Skeletal muscle tissue (tissue), 3 donors: ENCODE measurements at regions not wholly inside any gene's neighbourhood (a gene's known extent, or its start where the extent isn't known, plus 50 kb on each side); places are given as distances from the start of the nearest gene placed in this dataset.

Experiments used
- H3K27ac ChIP-seq: one replicate; pipeline ENCODE4 v1.7.0; 2013; ENCODE audit warnings: mild to moderate bottlenecking, low read depth, low read length, inconsistent platforms
- H3K27me3 ChIP-seq, 3 donors: one replicate each; pipeline ENCODE4 v1.7.0; 2013; ENCODE audit warnings: low read length in 3 of 3; ENCODE audit not compliant: control insufficient read depth in 3 of 3, insufficient read depth in 3 of 3
- H3K36me3 ChIP-seq, 3 donors: one replicate each; pipeline ENCODE4 v1.7.0; 2013; ENCODE audit warnings: low read length in 3 of 3; ENCODE audit not compliant: control insufficient read depth in 3 of 3, insufficient read depth in 3 of 3
- H3K4me1 ChIP-seq, 3 donors: one replicate each; pipeline ENCODE4 v1.7.0; 2013; ENCODE audit warnings: low read length in 3 of 3, mild to moderate bottlenecking in 3 of 3; ENCODE audit not compliant: control insufficient read depth in 3 of 3, insufficient read depth in 3 of 3
- H3K4me3 ChIP-seq, 3 donors: one replicate each; pipeline ENCODE4 v1.7.0; 2013; ENCODE audit warnings: low read length in 3 of 3
- H3K9ac ChIP-seq, 3 donors: one replicate each; pipeline ENCODE4 v1.7.0; 2013; ENCODE audit warnings: low read length in 3 of 3, mild to moderate bottlenecking in 3 of 3, moderate library complexity in 2 of 3, low read depth in 1 of 3
- H3K9me3 ChIP-seq, 3 donors: one replicate each; pipeline ENCODE4 v1.7.0; 2013; ENCODE audit warnings: low read length in 3 of 3; ENCODE audit not compliant: control insufficient read depth in 3 of 3
- donor health status: Osteomylitis.

DNA sequence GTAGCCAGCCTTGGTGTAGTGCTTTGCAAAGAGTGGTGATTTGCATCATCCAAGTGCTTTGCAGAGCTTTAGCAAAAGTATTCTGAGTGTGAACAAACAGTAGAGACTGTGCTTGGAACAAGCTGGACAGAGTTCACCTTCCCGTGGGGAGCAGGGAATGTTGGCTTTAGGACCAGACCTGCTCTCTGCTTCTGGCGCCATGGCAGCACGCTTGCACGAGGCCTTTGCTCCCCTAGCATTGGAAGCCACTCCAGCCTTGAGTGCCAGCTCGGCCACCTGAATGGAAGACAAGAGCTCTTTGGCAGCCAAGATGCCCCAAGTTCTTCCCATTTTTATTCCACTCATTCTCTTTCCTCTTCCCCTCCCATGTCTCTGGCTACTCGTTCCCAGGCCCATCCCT, 250.8 kb upstream of the OSR1 start:
- Histone ChIP-seq H3K9me3 (no peaks in the 10 kb centered on the region), H3K27me3 (no peaks in the 10 kb centered on the region)

DNA sequence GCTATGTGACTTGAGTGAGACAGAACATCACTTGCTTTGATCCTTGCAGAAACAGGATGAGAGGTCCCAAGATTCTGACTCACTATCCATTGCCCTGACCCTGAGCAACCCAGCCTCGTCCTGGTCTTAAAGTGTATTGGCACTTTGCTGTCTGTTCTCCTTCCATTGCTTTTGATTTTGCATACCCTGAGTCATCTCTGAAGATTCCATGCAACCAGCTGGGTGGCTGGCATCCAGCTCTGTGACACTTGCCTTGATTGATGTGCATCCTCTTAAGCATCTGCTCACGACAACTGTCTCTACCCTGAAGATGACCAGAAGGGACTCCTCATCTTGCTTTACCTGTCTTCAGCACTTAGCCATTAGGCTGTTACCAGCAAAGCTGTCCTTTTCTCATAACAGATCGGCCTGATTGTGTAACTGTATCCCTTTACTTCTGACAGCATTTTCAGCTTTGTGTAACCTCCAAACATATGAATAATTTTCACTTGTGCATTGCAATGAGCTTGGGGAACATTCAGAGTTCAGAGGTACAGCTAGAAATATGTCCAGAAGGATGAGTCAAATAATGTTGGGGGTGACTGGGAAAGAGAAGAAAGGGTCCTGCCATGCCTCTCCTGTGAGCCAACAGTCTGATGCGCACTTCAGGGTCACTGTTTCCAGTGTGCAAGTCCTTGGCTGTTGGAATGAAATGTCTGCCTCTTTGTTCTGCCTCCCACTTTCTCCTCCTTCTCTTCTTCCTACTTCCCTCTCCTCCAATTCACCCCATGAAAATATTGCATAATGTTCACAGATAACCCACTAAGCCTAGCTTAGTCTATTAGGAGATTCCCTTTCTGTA, 249.7 kb upstream of the OSR1 start:
- no peak overlapping the region for H3K4me3 ChIP-seq
- no peak overlapping the region for H3K27ac ChIP-seq
- H3K27me3 ChIP-seq: no peaks in the 10 kb centered on the region
- H3K36me3 ChIP-seq: no peaks in the 10 kb centered on the region
- peaks cover 0 to 5% (median 0%) of the 10 kb centered on the region in 3 donors for H3K4me1 ChIP-seq
- H3K9me3 ChIP-seq: no peaks in the 10 kb centered on the region
- H3K9ac ChIP-seq: no peak overlapping the region

More for the DNA sequence above, 250.8 kb upstream of the OSR1 start:
- H3K4me3 ChIP-seq: no peak overlapping the region
- peaks cover 0 to 5% (median 0%) of the 10 kb centered on the region in 3 donors for H3K4me1 ChIP-seq
- H3K36me3 ChIP-seq: no peaks in the 10 kb centered on the region
- H3K27ac ChIP-seq: no peak overlapping the region
- no peak overlapping the region for H3K9ac ChIP-seq

DNA sequence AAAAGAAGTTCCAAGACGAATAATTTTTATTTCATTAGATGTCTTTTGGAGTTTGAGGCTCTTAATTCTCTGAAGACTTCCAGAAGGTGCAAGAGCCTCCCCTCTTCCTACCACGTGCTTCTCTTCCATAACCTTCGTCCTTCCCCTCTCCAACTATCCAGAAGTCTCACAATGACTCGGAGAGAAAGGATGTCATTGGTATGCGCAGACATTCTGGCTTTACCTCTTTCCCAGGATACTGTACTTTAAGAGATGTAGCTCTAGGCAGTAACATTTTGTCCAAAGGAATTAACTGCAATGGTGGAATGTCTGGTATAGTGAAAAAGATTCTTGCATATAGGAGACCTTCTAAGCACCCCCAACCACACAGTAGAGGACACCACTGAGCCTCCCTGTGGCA, 249.0 kb upstream of the OSR1 start:
- Histone ChIP-seq H3K9me3 (no peaks in the 10 kb centered on the region), H3K36me3 (no peaks in the 10 kb centered on the region), H3K9ac (no peak overlapping the region), H3K4me1 (peaks cover 0 to 5% (median 0%) of the 10 kb centered on the region in 3 donors), H3K27me3 (no peaks in the 10 kb centered on the region), H3K27ac (no peak overlapping the region), H3K4me3 (no peak overlapping the region)

DNA sequence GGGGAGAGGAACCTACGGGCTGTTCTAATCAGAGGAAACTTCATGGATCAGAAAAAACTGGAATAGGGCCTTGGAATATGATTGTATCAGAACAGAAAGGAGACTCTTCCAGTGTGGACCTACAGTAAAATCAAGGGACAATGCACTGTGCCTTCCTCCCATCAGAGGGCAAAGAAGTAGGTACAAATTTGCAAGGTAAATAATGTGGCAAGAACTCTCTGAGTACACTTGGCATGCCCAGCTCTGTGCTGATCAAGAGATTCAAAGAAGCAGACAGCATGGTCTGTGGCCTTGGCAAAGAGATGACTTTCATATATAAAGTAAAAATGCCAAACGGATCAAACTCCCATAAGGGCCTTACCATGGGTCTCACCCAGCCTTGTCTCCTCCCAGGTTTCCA, 242.6 kb upstream of the OSR1 start:
- no peak overlapping the region for H3K4me3 ChIP-seq
- H3K27me3 ChIP-seq: no peaks in the 10 kb centered on the region
- H3K4me1 ChIP-seq: no peaks in the 10 kb centered on the region
- H3K27ac ChIP-seq: no peak overlapping the region
- H3K36me3 ChIP-seq: no peaks in the 10 kb centered on the region
- H3K9ac ChIP-seq: no peak overlapping the region
- H3K9me3 ChIP-seq: no peaks in the 10 kb centered on the region

DNA sequence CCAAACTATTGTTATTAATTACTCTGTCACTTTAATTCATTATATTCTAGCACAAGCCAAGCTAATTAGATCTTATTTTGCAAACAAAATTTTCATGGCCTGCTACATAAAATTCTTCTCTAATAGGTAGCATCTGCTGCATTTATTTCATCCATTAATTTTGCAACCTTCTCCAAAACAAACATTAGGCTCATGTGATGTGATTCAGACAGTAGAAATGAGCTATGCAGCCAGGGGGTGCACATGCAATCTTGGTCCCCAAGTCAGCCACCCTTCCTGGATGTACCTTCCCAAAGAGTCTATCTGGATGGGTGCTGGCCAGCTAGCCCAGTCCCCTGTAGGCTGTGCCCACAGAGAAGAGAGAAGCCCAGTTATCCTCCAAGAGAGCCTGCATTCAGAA, 242.1 kb upstream of the OSR1 start:
- Histone ChIP-seq H3K4me3 (no peak overlapping the region), H3K27me3 (no peaks in the 10 kb centered on the region), H3K27ac (no peak overlapping the region), H3K9me3 (no peaks in the 10 kb centered on the region), H3K36me3 (no peaks in the 10 kb centered on the region), H3K9ac (no peak overlapping the region), H3K4me1 (no peaks in the 10 kb centered on the region)

DNA sequence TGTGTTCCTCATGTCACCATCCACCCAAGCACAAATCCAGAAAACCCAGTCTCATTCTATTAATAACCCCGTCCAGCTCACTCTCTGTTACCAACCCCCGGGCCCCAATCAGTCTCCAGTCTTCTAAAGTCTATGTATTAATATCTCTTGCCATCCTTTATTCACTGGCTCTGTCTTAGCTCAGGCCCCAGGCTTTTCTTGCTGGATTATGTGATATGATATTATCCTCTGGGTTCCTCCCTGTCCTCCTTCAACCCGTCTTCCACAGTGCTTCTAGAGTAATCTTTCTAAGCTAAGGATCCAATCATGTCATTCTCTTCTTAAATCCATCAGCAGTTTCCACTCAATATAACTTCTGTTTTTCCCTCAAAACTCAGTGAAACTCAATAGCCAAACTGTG, 240.5 kb upstream of the OSR1 start:
- Histone ChIP-seq H3K27ac (no peak overlapping the region), H3K9ac (no peak overlapping the region), H3K4me3 (no peak overlapping the region), H3K27me3 (no peaks in the 10 kb centered on the region), H3K9me3 (no peaks in the 10 kb centered on the region), H3K36me3 (no peaks in the 10 kb centered on the region), H3K4me1 (no peaks in the 10 kb centered on the region)

DNA sequence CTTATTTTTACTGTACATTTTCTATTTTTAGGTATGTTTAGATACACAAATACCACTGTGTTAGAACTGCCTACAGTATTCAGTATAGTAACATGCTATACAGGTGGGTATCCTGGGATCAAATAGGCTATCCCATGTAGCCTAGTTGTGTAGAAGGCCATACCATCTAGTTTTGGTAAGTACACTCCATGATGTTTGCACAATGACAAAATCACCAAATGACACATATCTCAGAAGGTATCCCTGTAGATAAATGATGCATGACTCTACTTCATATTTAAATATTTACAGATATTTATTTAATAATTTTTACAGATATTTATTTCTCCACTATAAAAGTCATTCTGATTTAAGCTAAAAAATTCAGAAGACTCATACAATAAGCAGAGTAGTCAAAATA, 233.8 kb upstream of the OSR1 start:
- H3K27me3 ChIP-seq: no peaks in the 10 kb centered on the region
- no peaks in the 10 kb centered on the region for H3K4me1 ChIP-seq
- H3K9me3 ChIP-seq: no peaks in the 10 kb centered on the region
- H3K9ac ChIP-seq: no peak overlapping the region
- H3K36me3 ChIP-seq: no peaks in the 10 kb centered on the region
- no peak overlapping the region for H3K27ac ChIP-seq
- H3K4me3 ChIP-seq: no peak overlapping the region

DNA sequence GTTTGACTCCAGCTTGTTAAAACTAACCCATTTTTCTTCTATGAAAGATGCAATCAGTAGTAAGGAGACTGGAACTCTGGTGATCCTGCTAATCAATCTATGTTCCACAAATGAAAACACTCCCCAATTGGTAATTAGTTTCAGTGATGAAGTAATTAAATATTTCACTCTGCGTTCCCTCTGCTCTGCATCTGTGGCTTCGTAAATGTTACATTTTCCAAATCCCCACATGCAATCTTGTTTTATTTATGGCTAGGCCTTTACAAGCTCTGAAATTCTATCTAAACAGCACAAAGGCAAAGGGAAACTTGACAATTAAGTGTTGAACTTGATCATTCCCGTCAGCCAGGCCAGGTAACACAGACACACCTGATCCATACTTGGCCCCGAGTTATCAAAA, 231.4 kb upstream of the OSR1 start:
- no peaks in the 10 kb centered on the region for H3K36me3 ChIP-seq
- peaks cover 0 to 2% (median 0%) of the 10 kb centered on the region in 3 donors for H3K9me3 ChIP-seq
- no peaks in the 10 kb centered on the region for H3K27me3 ChIP-seq
- no peaks in the 10 kb centered on the region for H3K4me1 ChIP-seq
- no peak overlapping the region for H3K27ac ChIP-seq
- no peak overlapping the region for H3K9ac ChIP-seq
- no peak overlapping the region for H3K4me3 ChIP-seq

DNA sequence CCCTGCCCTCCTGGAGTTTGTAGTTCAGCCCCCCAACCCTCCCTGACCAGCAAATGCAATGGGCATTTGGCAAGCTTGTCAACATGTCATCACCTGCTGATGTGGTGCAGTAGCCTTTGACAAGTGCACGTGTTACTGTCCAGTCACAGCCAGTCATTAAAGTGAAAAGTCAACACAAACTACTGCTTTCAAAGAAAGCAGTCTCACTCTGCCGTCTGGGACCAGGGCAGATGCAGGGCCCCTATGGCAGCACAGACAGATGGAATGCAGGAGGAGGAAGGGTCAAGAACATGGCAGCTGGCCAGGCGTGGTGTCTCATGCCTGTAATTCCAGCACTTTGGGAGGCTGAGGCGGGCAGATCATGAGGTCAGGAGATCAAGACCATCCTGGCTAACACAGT, 222.4 kb upstream of the OSR1 start:
- no peak overlapping the region for H3K4me3 ChIP-seq
- peaks cover 0 to 2% (median 0%) of the 10 kb centered on the region in 3 donors for H3K9me3 ChIP-seq
- no peak overlapping the region for H3K27ac ChIP-seq
- no peak overlapping the region for H3K9ac ChIP-seq
- no peaks in the 10 kb centered on the region for H3K4me1 ChIP-seq
- H3K36me3 ChIP-seq: no peaks in the 10 kb centered on the region
- no peaks in the 10 kb centered on the region for H3K27me3 ChIP-seq

DNA sequence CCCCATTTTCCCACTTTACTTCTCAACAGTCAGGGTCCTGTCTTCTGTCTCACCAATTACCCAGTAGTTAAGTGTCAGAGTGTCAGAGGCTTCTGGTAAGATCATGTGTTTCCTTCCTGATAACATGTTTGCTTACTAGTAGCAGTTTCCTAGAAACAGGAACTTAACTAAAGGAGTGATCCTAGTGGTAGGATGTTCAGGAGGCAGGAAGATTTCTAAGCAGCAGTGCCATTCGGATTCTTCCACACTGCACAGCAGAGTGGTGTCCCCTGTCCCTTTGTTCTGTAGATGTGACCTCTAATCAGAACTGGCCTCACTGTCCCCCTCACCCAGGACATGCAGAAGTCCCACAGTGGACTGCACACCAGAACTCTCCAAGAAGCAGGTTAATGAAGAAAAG, 221.8 kb upstream of the OSR1 start:
- no peak overlapping the region for H3K9ac ChIP-seq
- H3K27me3 ChIP-seq: no peaks in the 10 kb centered on the region
- H3K27ac ChIP-seq: no peak overlapping the region
- no peak overlapping the region for H3K4me3 ChIP-seq
- no peaks in the 10 kb centered on the region for H3K36me3 ChIP-seq
- H3K9me3 ChIP-seq: peaks cover 0 to 2% (median 0%) of the 10 kb centered on the region in 3 donors
- no peaks in the 10 kb centered on the region for H3K4me1 ChIP-seq
